Thyroid gland (tissue), 4 donors: ENCODE measurements at regions not wholly inside any gene's neighbourhood (a gene's known extent, or its start where the extent isn't known, plus 50 kb on each side); places are given as distances from the start of the nearest gene placed in this dataset.

ENCODE experiments used
- POLR2A ChIP-seq, 2 donors: fragments of 450-650 bp; IDR thresholded peaks; one replicate each; pipeline ENCODE4 v1.6.1; 2017; ENCODE audit warnings: antibody characterized with exemption in 2 of 2, mild to moderate bottlenecking in 2 of 2, moderate library complexity in 1 of 2
- TF ChIP-seq, protein P1 (sequence below), 6 experiments: fragments of 200-600 bp in 3 of 6; fragments of 450-650 bp in 3 of 6; sonication (generic) in 3 of 6; IDR thresholded peaks; one replicate each; pipeline ENCODE4 v1.5.1; 2016 to 2019; ENCODE audit warnings: antibody characterized with exemption in 6 of 6, mild to moderate bottlenecking in 2 of 6, inconsistent platforms in 1 of 6, moderate library complexity in 1 of 6

DNA sequence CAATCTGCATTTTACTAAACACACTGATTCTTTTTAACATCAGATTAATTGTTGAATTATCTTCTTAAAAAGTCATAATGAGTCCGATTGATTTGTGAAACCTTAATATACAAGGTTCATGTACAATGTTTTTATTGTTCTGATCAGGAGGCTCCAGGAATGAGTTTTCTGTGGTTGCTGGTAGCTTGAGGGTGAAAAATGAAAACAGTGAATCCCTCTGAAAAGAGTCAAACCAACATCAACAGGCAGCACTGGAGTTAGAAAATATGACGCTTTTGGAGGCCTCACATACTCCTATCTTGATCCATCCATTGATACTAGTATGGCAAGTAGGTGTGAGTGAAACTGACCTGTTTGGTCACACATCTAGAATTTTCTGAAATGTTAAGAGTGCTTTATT, 216.3 kb upstream of the ETAA1 start:
- TF ChIP-seq, protein P1, sequence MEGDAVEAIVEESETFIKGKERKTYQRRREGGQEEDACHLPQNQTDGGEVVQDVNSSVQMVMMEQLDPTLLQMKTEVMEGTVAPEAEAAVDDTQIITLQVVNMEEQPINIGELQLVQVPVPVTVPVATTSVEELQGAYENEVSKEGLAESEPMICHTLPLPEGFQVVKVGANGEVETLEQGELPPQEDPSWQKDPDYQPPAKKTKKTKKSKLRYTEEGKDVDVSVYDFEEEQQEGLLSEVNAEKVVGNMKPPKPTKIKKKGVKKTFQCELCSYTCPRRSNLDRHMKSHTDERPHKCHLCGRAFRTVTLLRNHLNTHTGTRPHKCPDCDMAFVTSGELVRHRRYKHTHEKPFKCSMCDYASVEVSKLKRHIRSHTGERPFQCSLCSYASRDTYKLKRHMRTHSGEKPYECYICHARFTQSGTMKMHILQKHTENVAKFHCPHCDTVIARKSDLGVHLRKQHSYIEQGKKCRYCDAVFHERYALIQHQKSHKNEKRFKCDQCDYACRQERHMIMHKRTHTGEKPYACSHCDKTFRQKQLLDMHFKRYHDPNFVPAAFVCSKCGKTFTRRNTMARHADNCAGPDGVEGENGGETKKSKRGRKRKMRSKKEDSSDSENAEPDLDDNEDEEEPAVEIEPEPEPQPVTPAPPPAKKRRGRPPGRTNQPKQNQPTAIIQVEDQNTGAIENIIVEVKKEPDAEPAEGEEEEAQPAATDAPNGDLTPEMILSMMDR (IDR thresholded peaks at IDR 0.05), result no peak
- no peak for TF ChIP-seq POLR2A (IDR thresholded peaks at IDR 0.05)
